GM18519 (cell line): ENCODE measurements at regions not wholly inside any gene's neighbourhood (a gene's known extent, or its start where the extent isn't known, plus 50 kb on each side); places are given as distances from the start of the nearest gene placed in this dataset.

Source experiments
- ATAC-seq: cut with Tn5 transposase; IDR thresholded peaks from one replicate; pipeline ENCODE4 v1.9.1; 2021; ENCODE audit warnings: mild to moderate bottlenecking, moderate library complexity; ENCODE audit not compliant: unreplicated experiment, low FRiP score

- no peak for ATAC-seq
Observed at GRCh38 chr4:45985038-45985437, 138.8 kb downstream of the GABRG1 start.

GRCh38 chr4:45971108-45971507 lies 152.7 kb downstream of the GABRG1 start:
- no peak for ATAC-seq

- ATAC-seq: no peak
Observed at GRCh38 chr4:45957353-45957752, 166.5 kb downstream of the GABRG1 start.

GRCh38 chr4:45954276-45954675 lies 169.6 kb downstream of the GABRG1 start:
- ATAC-seq: no peak

GRCh38 chr4:45951153-45951552 lies 172.7 kb downstream of the GABRG1 start:
- no peak for ATAC-seq

- no peak for ATAC-seq
Observed at GRCh38 chr4:45946699-45947098, 177.2 kb downstream of the GABRG1 start.

- no peak for ATAC-seq
Observed at GRCh38 chr4:45944000-45944399, 179.9 kb downstream of the GABRG1 start.

GRCh38 chr4:45939056-45939455 lies 184.8 kb downstream of the GABRG1 start:
- ATAC-seq: no peak

- ATAC-seq: no peak
Observed at GRCh38 chr4:45931154-45931553, 192.7 kb downstream of the GABRG1 start.

GRCh38 chr4:45927641-45928040 lies 196.2 kb downstream of the GABRG1 start:
- no peak for ATAC-seq

- no peak for ATAC-seq
Observed at GRCh38 chr4:45925809-45926208, 198.0 kb downstream of the GABRG1 start.

GRCh38 chr4:45920861-45921260 lies 203.0 kb downstream of the GABRG1 start:
- no peak for ATAC-seq

GRCh38 chr4:45910511-45910910 lies 213.3 kb downstream of the GABRG1 start:
- ATAC-seq: no peak

GRCh38 chr4:45897946-45898585 lies 225.8 kb downstream of the GABRG1 start:
- ATAC-seq: no peak

- no peak for ATAC-seq
Observed at GRCh38 chr4:45883421-45883820, 240.4 kb downstream of the GABRG1 start.

GRCh38 chr4:45876235-45876890 lies 247.5 kb downstream of the GABRG1 start:
- no peak for ATAC-seq

GRCh38 chr4:45869184-45869583 lies 254.7 kb downstream of the GABRG1 start:
- no peak for ATAC-seq

- no peak for ATAC-seq
Observed at GRCh38 chr4:45865781-45866180, 258.1 kb downstream of the GABRG1 start.

- ATAC-seq: no peak
Observed at GRCh38 chr4:45855857-45856256, 268.0 kb downstream of the GABRG1 start.

GRCh38 chr4:45846016-45846415 lies 277.8 kb downstream of the GABRG1 start:
- no peak for ATAC-seq

- ATAC-seq: no peak
Observed at GRCh38 chr4:45841791-45842190, 282.1 kb downstream of the GABRG1 start.

GRCh38 chr4:45831692-45832091 lies 292.2 kb downstream of the GABRG1 start:
- no peak for ATAC-seq
